HL-60 (cell line): ENCODE measurements at regions not wholly inside any gene's neighbourhood (a gene's known extent, or its start where the extent isn't known, plus 50 kb on each side); places are given as distances from the start of the nearest gene placed in this dataset.

ENCODE experiments used
- POLR2AphosphoS5 ChIP-seq: IDR thresholded peaks from 2 replicates; pipeline ENCODE4 v1.6.1; 2012; ENCODE audit warnings: low read depth
- TF ChIP-seq, protein P1 (sequence below): IDR thresholded peaks from one replicate; pipeline ENCODE4 v1.5.1; 2011; ENCODE audit warnings: low read length, control low read depth, inconsistent platforms; ENCODE audit not compliant: insufficient read depth
- TF ChIP-seq, protein P2 (sequence below): IDR thresholded peaks from 2 replicates; pipeline ENCODE4 v1.6.1; 2012; ENCODE audit warnings: low read depth; ENCODE audit not compliant: insufficient replicate concordance

DNA sequence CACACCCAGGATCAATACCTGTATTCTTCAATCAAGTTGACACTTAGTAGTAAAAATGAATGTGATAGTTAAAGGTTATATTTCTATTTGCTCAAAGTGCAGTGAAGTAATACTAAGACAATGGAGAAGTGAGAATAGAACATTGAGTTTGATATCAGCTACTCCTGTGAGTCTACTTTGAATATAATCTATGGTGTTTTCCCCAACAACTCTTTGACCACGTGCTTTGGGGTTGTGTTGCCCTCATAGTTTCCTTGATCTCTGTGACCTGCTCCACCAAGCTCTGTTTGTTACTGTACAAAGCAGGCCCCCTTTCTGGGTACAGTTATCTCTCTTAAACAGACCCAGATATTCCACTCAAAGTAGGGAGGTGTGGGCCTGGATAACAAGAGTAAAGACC, 222.9 kb downstream of the GALR1 start:
- no peak for TF ChIP-seq POLR2AphosphoS5
- TF ChIP-seq, protein P1, sequence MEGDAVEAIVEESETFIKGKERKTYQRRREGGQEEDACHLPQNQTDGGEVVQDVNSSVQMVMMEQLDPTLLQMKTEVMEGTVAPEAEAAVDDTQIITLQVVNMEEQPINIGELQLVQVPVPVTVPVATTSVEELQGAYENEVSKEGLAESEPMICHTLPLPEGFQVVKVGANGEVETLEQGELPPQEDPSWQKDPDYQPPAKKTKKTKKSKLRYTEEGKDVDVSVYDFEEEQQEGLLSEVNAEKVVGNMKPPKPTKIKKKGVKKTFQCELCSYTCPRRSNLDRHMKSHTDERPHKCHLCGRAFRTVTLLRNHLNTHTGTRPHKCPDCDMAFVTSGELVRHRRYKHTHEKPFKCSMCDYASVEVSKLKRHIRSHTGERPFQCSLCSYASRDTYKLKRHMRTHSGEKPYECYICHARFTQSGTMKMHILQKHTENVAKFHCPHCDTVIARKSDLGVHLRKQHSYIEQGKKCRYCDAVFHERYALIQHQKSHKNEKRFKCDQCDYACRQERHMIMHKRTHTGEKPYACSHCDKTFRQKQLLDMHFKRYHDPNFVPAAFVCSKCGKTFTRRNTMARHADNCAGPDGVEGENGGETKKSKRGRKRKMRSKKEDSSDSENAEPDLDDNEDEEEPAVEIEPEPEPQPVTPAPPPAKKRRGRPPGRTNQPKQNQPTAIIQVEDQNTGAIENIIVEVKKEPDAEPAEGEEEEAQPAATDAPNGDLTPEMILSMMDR, result no peak
- TF ChIP-seq, protein P2, sequence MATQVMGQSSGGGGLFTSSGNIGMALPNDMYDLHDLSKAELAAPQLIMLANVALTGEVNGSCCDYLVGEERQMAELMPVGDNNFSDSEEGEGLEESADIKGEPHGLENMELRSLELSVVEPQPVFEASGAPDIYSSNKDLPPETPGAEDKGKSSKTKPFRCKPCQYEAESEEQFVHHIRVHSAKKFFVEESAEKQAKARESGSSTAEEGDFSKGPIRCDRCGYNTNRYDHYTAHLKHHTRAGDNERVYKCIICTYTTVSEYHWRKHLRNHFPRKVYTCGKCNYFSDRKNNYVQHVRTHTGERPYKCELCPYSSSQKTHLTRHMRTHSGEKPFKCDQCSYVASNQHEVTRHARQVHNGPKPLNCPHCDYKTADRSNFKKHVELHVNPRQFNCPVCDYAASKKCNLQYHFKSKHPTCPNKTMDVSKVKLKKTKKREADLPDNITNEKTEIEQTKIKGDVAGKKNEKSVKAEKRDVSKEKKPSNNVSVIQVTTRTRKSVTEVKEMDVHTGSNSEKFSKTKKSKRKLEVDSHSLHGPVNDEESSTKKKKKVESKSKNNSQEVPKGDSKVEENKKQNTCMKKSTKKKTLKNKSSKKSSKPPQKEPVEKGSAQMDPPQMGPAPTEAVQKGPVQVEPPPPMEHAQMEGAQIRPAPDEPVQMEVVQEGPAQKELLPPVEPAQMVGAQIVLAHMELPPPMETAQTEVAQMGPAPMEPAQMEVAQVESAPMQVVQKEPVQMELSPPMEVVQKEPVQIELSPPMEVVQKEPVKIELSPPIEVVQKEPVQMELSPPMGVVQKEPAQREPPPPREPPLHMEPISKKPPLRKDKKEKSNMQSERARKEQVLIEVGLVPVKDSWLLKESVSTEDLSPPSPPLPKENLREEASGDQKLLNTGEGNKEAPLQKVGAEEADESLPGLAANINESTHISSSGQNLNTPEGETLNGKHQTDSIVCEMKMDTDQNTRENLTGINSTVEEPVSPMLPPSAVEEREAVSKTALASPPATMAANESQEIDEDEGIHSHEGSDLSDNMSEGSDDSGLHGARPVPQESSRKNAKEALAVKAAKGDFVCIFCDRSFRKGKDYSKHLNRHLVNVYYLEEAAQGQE, result no peak
